ENCODE measurements at regions not wholly inside any gene's neighbourhood (a gene's known extent, or its start where the extent isn't known, plus 50 kb on each side); places are given as distances from the start of the nearest gene placed in this dataset.
A peak's percentile ranks its signal among the peaks of the same experiment; 100 is the strongest.

GRCh38 chr11:131195661-131196517 lies 174.5 kb upstream of the NTM start:
- H3K36me3 ChIP-seq = no peaks in the 10 kb centered on the region
- TF ChIP-seq CTCF (IDR thresholded peaks at IDR 0.05) = no peak
- TF ChIP-seq POLR2A (IDR thresholded peaks at IDR 0.05) = no peak
- H3K27ac ChIP-seq = no peak overlapping the region
- intact Hi-C loops (cut with DNase I) = no loop called here
- H3K9me3 ChIP-seq = no peaks in the 10 kb centered on the region
- WGBS, 2 donors = 11 to 15% methylated on average over 10 to 11 of the region's 11 CpGs
- peaks cover 0 to 21% (median 14%) of the 10 kb centered on the region in 3 donors for H3K4me1 ChIP-seq
- H3K4me3 ChIP-seq = peak overlapping the region in 1 of 4 donors; percentile 43
- H3K27me3 ChIP-seq = peaks cover 0 to 89% (median 0%) of the 10 kb centered on the region in 4 donors
- DNase-seq = no peak

GRCh38 chr11:131198161-131199014 lies 172.0 kb upstream of the NTM start:
- intact Hi-C loops (cut with DNase I) = no loop called here

GRCh38 chr11:131199015-131199280 lies 171.5 kb upstream of the NTM start:
- TF ChIP-seq CTCF (IDR thresholded peaks at IDR 0.05) (no peak), POLR2A (IDR thresholded peaks at IDR 0.05) (no peak)
- H3K4me1 ChIP-seq = peaks cover 0 to 20% (median 14%) of the 10 kb centered on the region in 3 donors
- H3K9me3 ChIP-seq = no peaks in the 10 kb centered on the region
- no peak overlapping the region for H3K27ac ChIP-seq
- no peaks in the 10 kb centered on the region for H3K36me3 ChIP-seq
- no peak for DNase-seq
- WGBS, 2 donors = 93% methylated on average over 2 of the region's 8 CpGs; no CpG with 5 or more reads in 1 of the 2 donors
- H3K27me3 ChIP-seq = peaks cover 0 to 87% (median 0%) of the 10 kb centered on the region in 4 donors
- H3K4me3 ChIP-seq = no peak overlapping the region
- intact Hi-C loops (cut with DNase I) = no loop called here

More at GRCh38 chr11:131198161-131199014, 172.0 kb upstream of the NTM start:
- TF ChIP-seq CTCF (IDR thresholded peaks at IDR 0.05) (no peak), POLR2A (IDR thresholded peaks at IDR 0.05) (no peak)
- 69 to 93% methylated on average over 8 to 11 of the region's 15 CpGs for WGBS, 2 donors
- Histone ChIP-seq H3K9me3 (no peaks in the 10 kb centered on the region), H3K4me1 (peaks cover 0 to 20% (median 14%) of the 10 kb centered on the region in 3 donors), H3K27me3 (peaks cover 0 to 90% (median 0%) of the 10 kb centered on the region in 4 donors), H3K36me3 (no peaks in the 10 kb centered on the region), H3K27ac (no peak overlapping the region), H3K4me3 (no peak overlapping the region)
- DNase-seq = no peak

GRCh38 chr11:131201674-131202073 lies 168.7 kb upstream of the NTM start:
- Histone ChIP-seq H3K4me3 (no peak overlapping the region), H3K36me3 (no peaks in the 10 kb centered on the region), H3K27ac (no peak overlapping the region), H3K4me1 (peaks cover 0 to 6% (median under 1%) of the 10 kb centered on the region in 3 donors), H3K9me3 (no peaks in the 10 kb centered on the region), H3K27me3 (peaks cover 0 to 67% (median 0%) of the 10 kb centered on the region in 4 donors)
- TF ChIP-seq POLR2A (IDR thresholded peaks at IDR 0.05) = no peak
- TF ChIP-seq CTCF (IDR thresholded peaks at IDR 0.05) = no peak
- intact Hi-C loops (cut with DNase I) = no loop called here
- no peak for DNase-seq
- WGBS, 2 donors = 86 to 87% methylated on average over 11 to 12 of the region's 12 CpGs

- intact Hi-C loops (cut with DNase I) = no loop called here
- no peak for DNase-seq
- TF ChIP-seq CTCF (IDR thresholded peaks at IDR 0.05) = no peak
- TF ChIP-seq POLR2A (IDR thresholded peaks at IDR 0.05) = no peak
- Histone ChIP-seq H3K27ac (no peak overlapping the region), H3K36me3 (no peaks in the 10 kb centered on the region), H3K27me3 (peaks cover 0 to 62% (median 0%) of the 10 kb centered on the region in 4 donors), H3K4me1 (no peaks in the 10 kb centered on the region), H3K4me3 (no peak overlapping the region), H3K9me3 (no peaks in the 10 kb centered on the region)
- WGBS, 2 donors = 50 to 73% methylated on average over 1 of the region's 1 CpG
Measured at GRCh38 chr11:131203040-131203439, 167.4 kb upstream of the NTM start.
